GF-D8 (cell line): ENCODE measurements at regions not wholly inside any gene's neighbourhood (a gene's known extent, or its start where the extent isn't known, plus 50 kb on each side); places are given as distances from the start of the nearest gene placed in this dataset.

Source experiments
- DNase-seq: peaks from one replicate; lab custom pipeline; 2025; lab: John Stamatoyannopoulos, UW

GRCh38 chr10:25661632-25662031 is 272.4 kb upstream of the MYO3A start:
- no peak for DNase-seq

GRCh38 chr10:25666276-25666675 is 267.8 kb upstream of the MYO3A start:
- DNase-seq = no peak

GRCh38 chr10:25675204-25675603 is 258.8 kb upstream of the MYO3A start:
- no peak for DNase-seq

GRCh38 chr10:25675615-25676014 is 258.4 kb upstream of the MYO3A start:
- no peak for DNase-seq

GRCh38 chr10:25678220-25678619 is 255.8 kb upstream of the MYO3A start:
- no peak for DNase-seq

- DNase-seq = no peak
Observed at GRCh38 chr10:25678666-25679065, 255.4 kb upstream of the MYO3A start.

- no peak for DNase-seq
Observed at GRCh38 chr10:25682203-25682851, 251.7 kb upstream of the MYO3A start.

GRCh38 chr10:25683344-25683743 is 250.7 kb upstream of the MYO3A start:
- no peak for DNase-seq

GRCh38 chr10:25687521-25687920 is 246.5 kb upstream of the MYO3A start:
- no peak for DNase-seq

- no peak for DNase-seq
Observed at GRCh38 chr10:25689346-25690100, 244.5 kb upstream of the MYO3A start.

- no peak for DNase-seq
Observed at GRCh38 chr10:25692761-25693160, 241.3 kb upstream of the MYO3A start.

GRCh38 chr10:25694206-25694933 is 239.7 kb upstream of the MYO3A start:
- DNase-seq = no peak

- DNase-seq = no peak
Observed at GRCh38 chr10:25694971-25695370, 239.1 kb upstream of the MYO3A start.

- no peak for DNase-seq
Observed at GRCh38 chr10:25695586-25695985, 238.4 kb upstream of the MYO3A start.

GRCh38 chr10:25696013-25696708 is 237.9 kb upstream of the MYO3A start:
- DNase-seq = no peak

GRCh38 chr10:25697412-25697811 is 236.6 kb upstream of the MYO3A start:
- no peak for DNase-seq

- DNase-seq = no peak
Observed at GRCh38 chr10:25698638-25699037, 235.4 kb upstream of the MYO3A start.

GRCh38 chr10:25699631-25700030 is 234.4 kb upstream of the MYO3A start:
- DNase-seq = no peak

- DNase-seq = no peak
Observed at GRCh38 chr10:25701652-25702051, 232.4 kb upstream of the MYO3A start.

GRCh38 chr10:25704622-25705021 is 229.4 kb upstream of the MYO3A start:
- no peak for DNase-seq

GRCh38 chr10:25707572-25707971 is 226.5 kb upstream of the MYO3A start:
- no peak for DNase-seq

GRCh38 chr10:25707976-25708671 is 225.9 kb upstream of the MYO3A start:
- DNase-seq = no peak
